Spleen (tissue), 7 donors: ENCODE measurements at regions not wholly inside any gene's neighbourhood (a gene's known extent, or its start where the extent isn't known, plus 50 kb on each side); places are given as distances from the start of the nearest gene placed in this dataset.

Experiments used
- POLR2A ChIP-seq, 3 donors: fragments of 450-650 bp; IDR thresholded peaks; one replicate each; pipeline ENCODE4 v1.5.1; 2017; ENCODE audit warnings: antibody characterized with exemption in 3 of 3, mild to moderate bottlenecking in 1 of 3
- TF ChIP-seq, protein P1 (sequence below), 11 experiments: fragments of 200-600 bp in 7 of 11; fragments of 450-650 bp in 4 of 11; sonication (generic) in 4 of 11; IDR thresholded peaks in 8 of 11; conservative IDR thresholded peaks in 3 of 11; 1 replicate in 7 of 11; 2 replicates in 4 of 11; pipeline versions ENCODE4 v1.4.0 to v1.8.0; 2016 to 2021; ENCODE audit warnings: antibody characterized with exemption in 11 of 11, inconsistent platforms in 4 of 11, mild to moderate bottlenecking in 1 of 11
- donor health status: DM: no; HTN: no; CAD: no; lungs with moderate emphysema.
- donor health status: DM: no; HTN: no; CAD: no.
- donor health status: DM: no; HTN: no; CAD: no.

DNA sequence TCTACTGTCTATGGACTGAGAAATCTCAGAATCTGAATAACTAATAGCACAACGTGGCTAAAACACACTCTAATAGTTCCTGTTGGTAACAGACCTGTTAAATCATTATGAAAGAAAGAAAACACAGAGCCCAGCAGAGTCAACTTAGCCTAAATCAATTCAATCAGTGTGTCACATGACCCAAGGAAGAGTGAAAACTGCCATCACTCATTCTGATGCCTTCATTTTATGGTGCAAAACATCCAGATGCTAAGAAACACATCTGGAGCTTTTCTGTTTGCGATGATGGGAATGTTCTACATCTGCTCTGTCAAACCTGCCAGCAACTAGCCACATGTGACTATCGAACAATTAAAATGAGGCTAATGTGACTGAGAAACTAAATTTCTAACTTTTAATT lies 295.7 kb upstream of the TRIB2 start:
- TF ChIP-seq POLR2A (IDR thresholded peaks at IDR 0.05): no peak
- TF ChIP-seq, protein P1, sequence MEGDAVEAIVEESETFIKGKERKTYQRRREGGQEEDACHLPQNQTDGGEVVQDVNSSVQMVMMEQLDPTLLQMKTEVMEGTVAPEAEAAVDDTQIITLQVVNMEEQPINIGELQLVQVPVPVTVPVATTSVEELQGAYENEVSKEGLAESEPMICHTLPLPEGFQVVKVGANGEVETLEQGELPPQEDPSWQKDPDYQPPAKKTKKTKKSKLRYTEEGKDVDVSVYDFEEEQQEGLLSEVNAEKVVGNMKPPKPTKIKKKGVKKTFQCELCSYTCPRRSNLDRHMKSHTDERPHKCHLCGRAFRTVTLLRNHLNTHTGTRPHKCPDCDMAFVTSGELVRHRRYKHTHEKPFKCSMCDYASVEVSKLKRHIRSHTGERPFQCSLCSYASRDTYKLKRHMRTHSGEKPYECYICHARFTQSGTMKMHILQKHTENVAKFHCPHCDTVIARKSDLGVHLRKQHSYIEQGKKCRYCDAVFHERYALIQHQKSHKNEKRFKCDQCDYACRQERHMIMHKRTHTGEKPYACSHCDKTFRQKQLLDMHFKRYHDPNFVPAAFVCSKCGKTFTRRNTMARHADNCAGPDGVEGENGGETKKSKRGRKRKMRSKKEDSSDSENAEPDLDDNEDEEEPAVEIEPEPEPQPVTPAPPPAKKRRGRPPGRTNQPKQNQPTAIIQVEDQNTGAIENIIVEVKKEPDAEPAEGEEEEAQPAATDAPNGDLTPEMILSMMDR (IDR thresholded peaks at IDR 0.05 in 8 of 11, conservative IDR thresholded peaks at IDR 0.05 in 3 of 11): no peak
